ENCODE measurements at regions not wholly inside any gene's neighbourhood (a gene's known extent, or its start where the extent isn't known, plus 50 kb on each side); places are given as distances from the start of the nearest gene placed in this dataset.

DNA sequence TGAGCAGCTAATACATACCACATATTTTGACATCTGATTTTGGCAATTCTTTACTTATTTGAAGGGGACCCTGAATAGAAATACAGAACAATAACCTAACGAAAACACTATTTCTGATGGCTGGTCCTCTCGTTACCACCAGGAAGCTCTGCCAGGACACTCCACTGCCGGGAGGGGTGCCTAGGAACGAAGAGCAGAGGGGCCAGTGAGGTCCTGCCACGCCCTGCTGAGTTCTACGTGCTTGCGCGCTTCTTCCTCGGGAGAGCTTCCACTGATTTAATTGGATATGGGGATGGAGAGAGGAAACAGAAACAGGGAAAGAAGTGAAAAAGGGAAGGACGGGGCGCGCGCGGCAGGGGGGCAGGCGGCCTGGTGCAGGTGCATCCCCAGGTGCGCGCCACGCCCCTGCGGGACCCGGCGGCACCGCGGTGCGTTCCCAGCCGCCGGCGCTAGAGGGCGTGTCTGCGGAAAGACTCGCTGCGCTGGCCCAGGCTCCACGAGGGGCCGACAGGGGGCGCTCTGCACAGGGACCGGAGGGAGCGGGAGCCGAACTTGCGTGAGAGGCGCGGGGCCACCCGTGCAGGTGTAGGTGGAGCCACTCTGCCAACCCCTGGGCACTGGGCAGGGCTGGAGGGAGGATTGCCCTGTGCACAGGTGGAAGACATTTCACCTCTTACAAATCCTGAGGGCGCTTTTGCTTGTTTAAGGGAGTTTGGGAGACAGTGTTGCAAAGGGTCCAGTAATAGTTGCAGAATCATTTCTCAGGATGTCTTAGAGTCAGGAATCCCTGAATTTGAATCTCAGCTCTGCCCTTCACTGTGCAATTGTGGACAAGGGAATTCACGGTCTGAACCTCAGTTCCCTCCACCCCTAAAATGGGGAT is 986.3 kb upstream of the TMEM132C start:
- DNase-seq (ENCODE audit: low read depth) = no peak
- TF ChIP-seq, protein P1, sequence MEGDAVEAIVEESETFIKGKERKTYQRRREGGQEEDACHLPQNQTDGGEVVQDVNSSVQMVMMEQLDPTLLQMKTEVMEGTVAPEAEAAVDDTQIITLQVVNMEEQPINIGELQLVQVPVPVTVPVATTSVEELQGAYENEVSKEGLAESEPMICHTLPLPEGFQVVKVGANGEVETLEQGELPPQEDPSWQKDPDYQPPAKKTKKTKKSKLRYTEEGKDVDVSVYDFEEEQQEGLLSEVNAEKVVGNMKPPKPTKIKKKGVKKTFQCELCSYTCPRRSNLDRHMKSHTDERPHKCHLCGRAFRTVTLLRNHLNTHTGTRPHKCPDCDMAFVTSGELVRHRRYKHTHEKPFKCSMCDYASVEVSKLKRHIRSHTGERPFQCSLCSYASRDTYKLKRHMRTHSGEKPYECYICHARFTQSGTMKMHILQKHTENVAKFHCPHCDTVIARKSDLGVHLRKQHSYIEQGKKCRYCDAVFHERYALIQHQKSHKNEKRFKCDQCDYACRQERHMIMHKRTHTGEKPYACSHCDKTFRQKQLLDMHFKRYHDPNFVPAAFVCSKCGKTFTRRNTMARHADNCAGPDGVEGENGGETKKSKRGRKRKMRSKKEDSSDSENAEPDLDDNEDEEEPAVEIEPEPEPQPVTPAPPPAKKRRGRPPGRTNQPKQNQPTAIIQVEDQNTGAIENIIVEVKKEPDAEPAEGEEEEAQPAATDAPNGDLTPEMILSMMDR (IDR thresholded peaks at IDR 0.05; ENCODE audit: low read length, missing control alignments) = peak; percentile 44
- no peak overlapping the region for H3K4me3 ChIP-seq (replicated peaks; ENCODE audit: low read depth, low read length)

DNA sequence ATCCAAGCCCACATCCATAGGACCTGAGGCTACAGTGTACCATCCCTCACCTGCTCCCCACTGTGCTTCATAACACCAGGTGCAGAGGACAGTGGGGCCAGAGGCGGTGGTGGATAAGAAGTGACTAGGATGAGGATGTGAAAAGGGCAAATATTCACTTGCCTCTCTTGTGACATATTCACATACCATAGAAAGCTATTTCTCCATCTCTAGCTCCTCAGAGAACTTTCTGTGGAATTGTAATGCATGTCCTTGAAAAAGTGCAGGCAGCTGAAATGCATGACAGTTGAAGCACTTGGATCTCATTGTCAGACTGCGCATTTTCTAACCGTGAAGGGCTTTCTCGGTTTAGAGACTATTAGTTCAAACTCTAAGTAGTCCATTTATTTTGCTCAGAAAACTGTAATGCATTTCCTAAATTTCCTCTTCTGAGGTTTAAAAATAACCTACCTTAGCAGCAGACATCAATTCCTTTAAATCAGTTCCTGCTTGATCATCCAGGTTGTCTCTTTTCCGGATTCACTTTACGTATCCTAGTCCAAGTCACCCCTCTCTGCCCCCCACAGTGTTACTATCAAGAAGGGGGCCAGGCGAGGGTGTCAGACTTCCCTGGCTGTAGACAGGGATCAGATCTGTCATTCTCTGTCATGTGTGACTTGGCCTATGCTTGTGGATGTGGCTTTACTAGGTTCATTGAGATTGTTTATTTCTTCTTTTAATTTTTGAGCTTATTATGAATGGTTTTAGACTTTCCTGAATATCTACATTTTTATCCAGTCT is 984.0 kb upstream of the TMEM132C start:
- DNase-seq (ENCODE audit: low read depth) = no peak
- TF ChIP-seq, protein P1 (IDR thresholded peaks at IDR 0.05; ENCODE audit: low read length, missing control alignments) = no peak
- H3K4me3 ChIP-seq (replicated peaks; ENCODE audit: low read depth, low read length) = no peak overlapping the region

DNA sequence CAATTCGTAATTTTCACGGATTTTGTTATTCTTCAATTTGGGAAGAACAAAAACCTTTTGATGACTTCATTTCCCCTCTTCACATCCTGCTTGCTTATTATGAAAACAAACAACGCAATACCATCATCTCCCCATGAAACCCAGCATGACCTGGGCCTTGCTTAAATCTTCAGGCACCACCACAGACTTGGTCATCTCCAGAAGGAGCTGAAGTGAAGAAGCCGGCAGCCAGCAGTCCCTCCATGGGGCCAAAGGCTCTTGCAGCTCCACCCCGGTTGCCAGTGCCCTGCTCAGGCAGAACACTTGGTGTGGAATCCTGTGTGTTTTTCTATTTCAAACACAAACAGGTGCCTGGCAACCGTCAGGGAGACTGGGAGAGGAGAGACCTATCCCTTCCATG is 982.9 kb upstream of the TMEM132C start:
- H3K4me3 ChIP-seq (replicated peaks; ENCODE audit: low read depth, low read length) = no peak overlapping the region
- TF ChIP-seq, protein P1 (IDR thresholded peaks at IDR 0.05; ENCODE audit: low read length, missing control alignments) = no peak
- DNase-seq (ENCODE audit: low read depth) = peak; percentile 61

DNA sequence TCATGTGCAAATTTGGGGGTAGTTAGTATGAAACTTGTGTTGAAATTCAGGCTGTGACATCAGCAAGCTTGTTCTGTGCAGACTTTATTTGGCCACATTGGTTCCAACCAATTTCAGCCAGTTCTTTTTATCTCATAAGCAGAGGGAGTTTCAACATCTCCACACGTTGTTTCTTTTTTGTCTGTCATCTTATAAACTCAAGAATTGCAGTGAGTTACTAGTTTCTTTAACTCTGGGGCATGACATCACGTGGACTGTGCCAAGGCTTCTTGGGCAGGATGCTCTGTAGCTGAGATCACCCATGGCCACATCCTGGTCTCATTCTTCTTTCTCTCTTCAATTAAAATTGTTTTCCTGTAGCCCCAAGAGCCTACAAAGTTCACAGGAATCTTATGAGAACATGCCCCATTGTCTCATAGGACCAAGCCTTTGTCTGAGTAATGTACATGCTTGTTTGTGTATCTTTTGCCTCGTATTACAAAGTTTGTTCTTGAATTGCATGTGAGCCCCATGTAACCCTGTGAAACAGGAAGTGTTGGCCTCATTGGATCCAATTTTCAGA is 982.0 kb upstream of the TMEM132C start:
- TF ChIP-seq, protein P1 (IDR thresholded peaks at IDR 0.05; ENCODE audit: low read length, missing control alignments) = no peak
- peak; percentile 90 for DNase-seq (ENCODE audit: low read depth)
- H3K4me3 ChIP-seq (replicated peaks; ENCODE audit: low read depth, low read length) = no peak overlapping the region

DNA sequence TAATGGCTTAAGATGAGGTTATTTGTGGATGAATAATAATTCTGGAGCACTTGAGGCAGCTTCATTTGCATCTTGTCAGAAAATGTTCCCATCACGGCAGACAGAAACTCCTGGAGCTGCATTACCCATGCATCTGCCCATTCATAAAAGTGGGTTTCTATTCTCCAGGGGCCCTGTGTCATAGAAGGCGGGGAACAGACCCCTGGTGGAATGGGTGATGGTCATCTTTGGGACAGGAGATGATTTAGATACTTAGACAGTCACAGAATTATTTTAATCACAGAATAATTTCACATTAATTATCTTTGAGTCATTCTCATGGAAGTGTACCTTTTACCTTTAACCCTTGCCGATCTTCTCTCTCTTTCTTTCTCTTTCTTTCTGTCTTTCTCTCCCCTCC is 980.7 kb upstream of the TMEM132C start:
- no peak for DNase-seq (ENCODE audit: low read depth)
- TF ChIP-seq, protein P1 (IDR thresholded peaks at IDR 0.05; ENCODE audit: low read length, missing control alignments) = no peak
- no peak overlapping the region for H3K4me3 ChIP-seq (replicated peaks; ENCODE audit: low read depth, low read length)

DNA sequence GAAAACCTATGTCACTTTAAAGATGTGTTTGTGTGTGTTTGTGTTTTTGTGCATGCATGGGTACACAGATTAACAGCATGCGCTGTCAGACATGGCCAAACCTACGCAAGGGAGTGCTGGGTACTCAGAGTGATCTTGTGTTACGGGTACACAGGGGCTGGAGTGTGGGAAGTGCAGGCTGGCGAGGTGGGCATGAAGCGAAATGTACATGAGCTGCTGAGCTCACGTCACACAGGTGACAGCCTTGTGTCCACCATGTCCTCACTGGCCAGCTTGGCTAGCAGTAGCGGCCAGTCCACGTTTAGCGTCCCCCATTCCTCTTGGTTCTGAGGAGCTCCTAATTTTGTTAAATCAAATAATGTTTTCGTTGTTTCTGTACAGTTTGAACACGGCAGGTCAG is 979.7 kb upstream of the TMEM132C start:
- DNase-seq (ENCODE audit: low read depth) = no peak
- H3K4me3 ChIP-seq (replicated peaks; ENCODE audit: low read depth, low read length) = no peak overlapping the region
- TF ChIP-seq, protein P1 (IDR thresholded peaks at IDR 0.05; ENCODE audit: low read length, missing control alignments) = no peak

All from fibroblast of pulmonary artery (primary cell).